ENCODE measurements at regions not wholly inside any gene's neighbourhood (a gene's known extent, or its start where the extent isn't known, plus 50 kb on each side); places are given as distances from the start of the nearest gene placed in this dataset.

DNA sequence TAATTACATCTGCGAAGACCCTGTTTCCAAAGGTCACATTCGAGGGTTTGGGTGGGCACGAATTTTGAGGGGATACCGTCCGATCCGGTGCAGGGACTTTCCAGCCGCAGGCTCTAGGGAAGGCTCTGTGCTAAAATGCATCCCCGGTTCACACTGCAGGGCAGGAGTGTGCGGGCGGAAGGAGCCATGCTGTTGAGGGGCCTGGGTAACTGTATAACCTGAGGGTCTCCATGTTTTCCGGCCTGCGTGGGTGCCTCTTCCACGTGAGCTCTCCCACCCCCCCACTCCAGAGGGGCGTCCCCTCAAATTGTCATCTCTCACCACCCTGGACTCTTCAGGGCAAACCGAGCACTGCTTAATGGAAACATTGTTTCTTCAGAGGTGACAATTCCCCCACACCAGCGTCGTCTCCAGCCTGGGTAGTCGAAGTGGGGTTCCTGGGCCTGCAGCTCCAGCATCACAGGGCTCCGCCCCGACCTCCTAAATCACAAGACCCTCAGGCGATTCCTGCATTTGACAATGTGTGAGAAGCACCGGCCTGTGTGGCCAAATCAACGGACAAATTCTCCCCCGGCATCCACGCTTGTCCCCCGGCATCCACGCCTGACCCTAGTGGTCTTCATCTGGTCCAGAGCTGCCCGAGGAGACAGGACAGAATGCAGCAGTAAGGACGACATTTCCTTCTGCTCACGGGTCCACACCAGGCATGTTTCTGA, 51.2 kb downstream of the FOXL3 start:
- DNase-seq (ENCODE audit: low read depth, low spot score), result no peak

- no peak for DNase-seq (ENCODE audit: low read depth, low spot score)
Measured at GRCh38 chr7:341841-342638, 52.1 kb downstream of the FOXL3 start.

DNA sequence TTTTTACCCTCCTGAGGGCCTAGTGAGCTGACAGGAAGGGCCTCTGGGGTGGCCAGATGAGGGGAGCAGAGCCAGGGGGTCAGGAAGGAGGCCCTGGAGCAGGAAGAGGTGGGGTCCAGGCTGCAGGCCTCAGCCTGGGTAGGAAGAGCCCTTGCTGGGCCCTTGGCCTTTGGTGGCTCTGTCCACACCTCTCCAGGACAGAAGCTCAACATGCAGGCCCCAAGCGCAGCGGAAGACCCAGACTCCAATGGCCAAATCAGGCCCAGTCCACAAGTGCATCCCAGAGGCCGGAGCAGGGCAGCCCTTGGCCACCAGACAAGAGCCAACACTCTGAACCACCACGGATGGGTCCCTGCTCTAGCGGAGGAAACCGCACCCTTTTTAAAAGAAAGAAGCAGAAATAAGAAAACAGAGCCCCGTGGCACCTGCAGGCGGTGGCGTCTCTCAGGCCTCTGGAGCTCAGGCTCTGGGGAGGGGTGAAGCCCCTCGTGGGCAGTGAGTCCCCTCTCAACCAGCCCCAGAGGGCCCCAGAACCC, 52.8 kb downstream of the FOXL3 start:
- DNase-seq (ENCODE audit: low read depth, low spot score), result no peak

- DNase-seq (ENCODE audit: low read depth, low spot score), result no peak
Measured at GRCh38 chr7:343227-343822, 53.4 kb downstream of the FOXL3 start.

- no peak for DNase-seq (ENCODE audit: low read depth, low spot score)
Measured at GRCh38 chr7:343864-344607, 54.1 kb downstream of the FOXL3 start.

GRCh38 chr7:344608-344994, 54.6 kb downstream of the FOXL3 start:
- DNase-seq (ENCODE audit: low read depth, low spot score), result no peak

DNA sequence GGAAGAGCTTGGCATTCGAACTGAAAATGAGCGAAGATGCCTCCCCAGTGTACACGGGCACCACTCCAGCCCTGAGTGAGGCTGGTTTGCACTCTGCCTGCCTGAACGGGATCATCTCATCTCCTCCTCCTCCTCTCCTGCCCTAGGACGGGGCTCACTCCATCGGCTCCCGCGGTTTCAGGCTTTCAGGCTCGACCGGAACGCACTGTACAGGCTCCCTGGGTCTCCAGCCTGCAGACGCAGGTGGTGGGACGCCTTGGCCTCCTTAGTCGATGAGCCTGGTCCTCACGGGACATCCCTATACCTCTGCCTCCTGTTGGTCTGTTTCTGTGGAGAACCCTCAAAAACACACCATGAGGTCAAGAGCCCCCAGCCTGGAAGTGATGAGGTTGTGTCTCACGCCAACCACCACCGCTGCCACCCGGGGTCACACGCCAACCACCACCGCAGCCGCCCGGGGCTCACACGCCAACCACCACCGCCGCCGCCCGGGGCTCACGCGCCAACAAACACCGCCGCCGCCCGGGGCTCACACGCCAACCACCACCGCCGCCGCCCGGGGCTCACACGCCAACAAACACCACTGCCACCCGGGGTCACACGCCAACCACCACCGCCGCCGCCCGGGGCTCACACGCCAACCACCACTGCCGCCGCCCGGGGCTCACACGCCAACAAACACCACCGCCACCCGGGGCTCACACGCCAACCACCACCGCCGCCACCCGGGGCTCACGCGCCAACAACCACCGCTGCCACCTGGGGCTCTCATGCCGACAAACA, 56.3 kb downstream of the FOXL3 start:
- DNase-seq (ENCODE audit: low read depth, low spot score), result no peak

DNA sequence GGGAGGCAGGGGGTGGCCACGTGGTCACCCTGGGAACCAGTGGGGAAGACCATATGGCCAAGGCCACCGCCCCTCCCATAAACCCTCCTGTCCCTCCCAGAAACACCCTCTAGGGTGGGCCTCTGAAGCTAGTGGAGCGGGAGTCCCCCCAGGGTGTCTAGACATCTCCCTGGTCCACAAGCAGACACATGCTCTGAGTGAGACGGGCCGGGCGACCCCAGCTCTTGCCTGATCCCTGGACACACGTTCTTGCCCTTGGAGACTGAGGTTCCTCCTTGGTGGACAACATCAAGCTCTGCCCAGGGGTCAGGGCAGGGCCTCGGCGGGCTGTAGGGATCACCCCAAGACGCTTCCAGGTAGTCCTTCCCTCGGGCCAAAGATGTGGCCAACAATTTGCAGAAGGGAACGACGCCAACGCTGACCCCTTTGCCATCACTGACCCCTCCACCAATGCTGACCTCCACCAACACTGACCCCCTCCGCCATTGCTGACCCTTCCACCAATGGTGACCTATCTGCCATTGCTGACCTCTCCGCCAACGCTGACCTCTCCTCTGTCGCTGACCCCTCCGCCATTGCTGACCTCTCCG, 57.1 kb downstream of the FOXL3 start:
- no peak for DNase-seq (ENCODE audit: low read depth, low spot score)

GRCh38 chr7:347644-348479, 57.9 kb downstream of the FOXL3 start:
- DNase-seq (ENCODE audit: low read depth, low spot score), result no peak

- DNase-seq (ENCODE audit: low read depth, low spot score), result no peak
Measured at GRCh38 chr7:348480-348844, 58.5 kb downstream of the FOXL3 start.

- no peak for DNase-seq (ENCODE audit: low read depth, low spot score)
Measured at GRCh38 chr7:348962-349743, 59.2 kb downstream of the FOXL3 start.

GRCh38 chr7:351256-351655, 61.3 kb downstream of the FOXL3 start:
- DNase-seq (ENCODE audit: low read depth, low spot score), result no peak

GRCh38 chr7:351681-352480, 61.9 kb downstream of the FOXL3 start:
- no peak for DNase-seq (ENCODE audit: low read depth, low spot score)

GRCh38 chr7:353746-354325, 63.9 kb downstream of the FOXL3 start:
- DNase-seq (ENCODE audit: low read depth, low spot score), result peak; percentile 84

GRCh38 chr7:354597-355470, 64.9 kb downstream of the FOXL3 start:
- no peak for DNase-seq (ENCODE audit: low read depth, low spot score)

- DNase-seq (ENCODE audit: low read depth, low spot score), result no peak
Measured at GRCh38 chr7:355568-355967, 65.6 kb downstream of the FOXL3 start.

DNA sequence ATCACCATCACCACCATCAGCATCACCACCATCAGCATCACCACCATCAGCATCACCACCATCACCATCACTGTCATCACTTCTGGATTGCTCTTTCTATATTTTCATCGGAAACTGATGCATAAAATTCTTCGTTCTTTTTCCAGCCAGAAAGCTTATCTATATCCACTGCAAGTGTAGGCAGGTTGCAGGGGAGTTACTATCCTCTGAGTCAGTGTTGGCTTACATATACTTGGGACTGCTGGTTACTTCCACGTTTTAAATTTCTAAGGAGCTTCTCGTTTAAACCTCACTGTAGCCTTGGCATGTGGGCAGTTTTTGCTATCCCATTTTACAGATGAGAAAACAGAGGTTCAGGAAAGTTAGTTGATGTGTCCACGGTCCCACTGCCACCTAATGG, 66.1 kb downstream of the FOXL3 start:
- no peak for DNase-seq (ENCODE audit: low read depth, low spot score)

All from astrocyte of the hippocampus (primary cell).